Endothelial cell (in vitro differentiated cells): ENCODE measurements at regions not wholly inside any gene's neighbourhood (a gene's known extent, or its start where the extent isn't known, plus 50 kb on each side); places are given as distances from the start of the nearest gene placed in this dataset.

Source experiments
- DNase-seq: peaks from one replicate; pipeline ENCODE4 v3.0.0; 2021; ENCODE audit warnings: low spot score
- H3K27ac Mint-ChIP-seq: one replicate; pipeline ENCODE4 v1.8.0; 2021; ENCODE audit warnings: mixed read lengths, inconsistent platforms; ENCODE audit not compliant: unreplicated experiment
- H3K27me3 Mint-ChIP-seq: one replicate; pipeline ENCODE4 v1.8.0; 2021; ENCODE audit warnings: mild to moderate bottlenecking, moderate library complexity, mixed read lengths, inconsistent platforms; ENCODE audit not compliant: unreplicated experiment
- H3K36me3 Mint-ChIP-seq: one replicate; pipeline ENCODE4 v1.8.0; 2021; ENCODE audit warnings: mild to moderate bottlenecking, low read depth, mixed read lengths, inconsistent platforms; ENCODE audit not compliant: unreplicated experiment
- H3K4me1 Mint-ChIP-seq: one replicate; pipeline ENCODE4 v1.8.0; 2021; ENCODE audit warnings: mild to moderate bottlenecking, mixed read lengths, inconsistent platforms; ENCODE audit not compliant: unreplicated experiment
- H3K4me3 Mint-ChIP-seq: one replicate; pipeline ENCODE4 v1.8.0; 2021; ENCODE audit warnings: mild to moderate bottlenecking, mixed read lengths, inconsistent platforms; ENCODE audit not compliant: unreplicated experiment
- H3K9me3 Mint-ChIP-seq: one replicate; pipeline ENCODE4 v1.8.0; 2021; ENCODE audit warnings: mixed read lengths, inconsistent platforms; ENCODE audit not compliant: unreplicated experiment
- TF ChIP-seq, protein P1 (sequence below): fragments of 200-600 bp; sonication (generic); IDR thresholded peaks from one replicate; pipeline ENCODE4 v1.5.0; 2021; ENCODE audit warnings: antibody characterized with exemption; ENCODE audit not compliant: unreplicated experiment

- H3K27me3 Mint-ChIP-seq: peaks cover 2% of the 10 kb centered on the region
- no peaks in the 10 kb centered on the region for H3K9me3 Mint-ChIP-seq
- H3K4me1 Mint-ChIP-seq: no peaks in the 10 kb centered on the region
- TF ChIP-seq, protein P1, sequence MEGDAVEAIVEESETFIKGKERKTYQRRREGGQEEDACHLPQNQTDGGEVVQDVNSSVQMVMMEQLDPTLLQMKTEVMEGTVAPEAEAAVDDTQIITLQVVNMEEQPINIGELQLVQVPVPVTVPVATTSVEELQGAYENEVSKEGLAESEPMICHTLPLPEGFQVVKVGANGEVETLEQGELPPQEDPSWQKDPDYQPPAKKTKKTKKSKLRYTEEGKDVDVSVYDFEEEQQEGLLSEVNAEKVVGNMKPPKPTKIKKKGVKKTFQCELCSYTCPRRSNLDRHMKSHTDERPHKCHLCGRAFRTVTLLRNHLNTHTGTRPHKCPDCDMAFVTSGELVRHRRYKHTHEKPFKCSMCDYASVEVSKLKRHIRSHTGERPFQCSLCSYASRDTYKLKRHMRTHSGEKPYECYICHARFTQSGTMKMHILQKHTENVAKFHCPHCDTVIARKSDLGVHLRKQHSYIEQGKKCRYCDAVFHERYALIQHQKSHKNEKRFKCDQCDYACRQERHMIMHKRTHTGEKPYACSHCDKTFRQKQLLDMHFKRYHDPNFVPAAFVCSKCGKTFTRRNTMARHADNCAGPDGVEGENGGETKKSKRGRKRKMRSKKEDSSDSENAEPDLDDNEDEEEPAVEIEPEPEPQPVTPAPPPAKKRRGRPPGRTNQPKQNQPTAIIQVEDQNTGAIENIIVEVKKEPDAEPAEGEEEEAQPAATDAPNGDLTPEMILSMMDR: no peak
- no peaks in the 10 kb centered on the region for H3K36me3 Mint-ChIP-seq
- H3K4me3 Mint-ChIP-seq: no peak overlapping the region
- DNase-seq: no peak
- H3K27ac Mint-ChIP-seq: no peak overlapping the region
These were observed 793.0 kb upstream of the ACVR2A start for GRCh38 chr2:147051814-147052213.

DNA sequence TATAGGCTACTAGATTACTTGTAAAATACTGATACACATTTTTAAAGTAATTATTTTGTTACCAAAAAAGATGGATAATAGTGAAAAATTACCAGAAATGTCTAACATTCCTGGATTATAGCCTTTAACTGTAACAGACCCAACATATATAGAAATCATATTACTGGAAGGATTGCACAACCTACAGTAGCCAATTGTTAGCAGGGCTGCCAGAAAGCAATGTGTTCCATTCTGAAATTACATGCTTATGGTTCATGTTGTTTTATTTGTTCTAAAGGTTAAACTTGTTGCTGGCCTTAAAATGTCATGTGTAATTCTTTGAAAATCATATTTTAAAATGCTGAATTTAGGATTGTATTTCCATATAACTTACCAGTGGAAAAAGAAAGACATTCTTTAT is 793.6 kb upstream of the ACVR2A start:
- no peak overlapping the region for H3K27ac Mint-ChIP-seq
- TF ChIP-seq, protein P1: no peak
- H3K27me3 Mint-ChIP-seq: peaks cover 2% of the 10 kb centered on the region
- H3K4me1 Mint-ChIP-seq: no peaks in the 10 kb centered on the region
- H3K4me3 Mint-ChIP-seq: no peak overlapping the region
- no peaks in the 10 kb centered on the region for H3K36me3 Mint-ChIP-seq
- no peaks in the 10 kb centered on the region for H3K9me3 Mint-ChIP-seq
- DNase-seq: no peak

DNA sequence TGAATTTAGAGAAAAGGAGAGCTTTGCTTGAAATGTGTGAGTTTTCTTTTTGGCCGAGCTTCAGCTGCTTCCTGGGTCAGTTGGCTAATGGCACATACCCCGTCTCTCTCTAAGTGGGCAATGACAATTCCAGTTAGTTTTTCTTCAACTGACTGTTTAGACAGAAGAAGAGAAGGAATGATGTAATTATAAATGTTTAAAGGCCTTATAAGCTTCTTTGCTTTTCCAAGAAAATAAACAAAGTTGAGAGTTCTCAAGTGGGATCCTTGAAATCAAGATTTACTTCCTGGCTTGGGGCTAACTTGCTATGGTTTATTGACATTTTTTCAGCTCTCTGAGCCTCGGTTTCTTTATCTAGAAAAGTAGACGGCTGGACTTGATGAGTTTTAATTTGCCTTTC is 794.9 kb upstream of the ACVR2A start:
- Mint-ChIP-seq H3K36me3 (no peaks in the 10 kb centered on the region), H3K27ac (no peak overlapping the region), H3K27me3 (peaks cover 2% of the 10 kb centered on the region), H3K4me3 (no peak overlapping the region), H3K9me3 (no peaks in the 10 kb centered on the region), H3K4me1 (peaks cover 3% of the 10 kb centered on the region)
- TF ChIP-seq, protein P1: no peak
- DNase-seq: no peak

DNA sequence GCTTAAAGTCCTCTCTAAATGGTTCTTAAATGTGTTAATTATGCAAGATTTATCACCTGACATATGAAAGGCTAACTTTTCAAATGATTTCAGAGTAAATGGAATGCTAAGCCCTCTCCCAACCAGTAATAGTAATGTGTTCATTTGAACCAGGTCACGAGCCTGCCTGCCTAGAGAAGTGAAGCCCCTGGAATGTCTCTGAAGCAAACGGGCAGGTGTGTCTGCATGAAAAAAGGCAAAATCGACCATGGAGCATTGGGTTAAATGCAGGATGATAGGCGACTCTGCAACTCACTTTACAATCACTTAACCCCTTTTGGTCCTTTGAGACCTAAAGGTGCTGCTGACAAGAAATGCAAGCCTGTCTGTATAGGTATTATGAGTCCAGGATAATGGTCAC is 798.4 kb upstream of the ACVR2A start:
- H3K9me3 Mint-ChIP-seq: no peaks in the 10 kb centered on the region
- no peaks in the 10 kb centered on the region for H3K36me3 Mint-ChIP-seq
- H3K27ac Mint-ChIP-seq: no peak overlapping the region
- DNase-seq: no peak
- H3K4me3 Mint-ChIP-seq: no peak overlapping the region
- peaks cover 2% of the 10 kb centered on the region for H3K27me3 Mint-ChIP-seq
- peaks cover 8% of the 10 kb centered on the region for H3K4me1 Mint-ChIP-seq
- TF ChIP-seq, protein P1: no peak

DNA sequence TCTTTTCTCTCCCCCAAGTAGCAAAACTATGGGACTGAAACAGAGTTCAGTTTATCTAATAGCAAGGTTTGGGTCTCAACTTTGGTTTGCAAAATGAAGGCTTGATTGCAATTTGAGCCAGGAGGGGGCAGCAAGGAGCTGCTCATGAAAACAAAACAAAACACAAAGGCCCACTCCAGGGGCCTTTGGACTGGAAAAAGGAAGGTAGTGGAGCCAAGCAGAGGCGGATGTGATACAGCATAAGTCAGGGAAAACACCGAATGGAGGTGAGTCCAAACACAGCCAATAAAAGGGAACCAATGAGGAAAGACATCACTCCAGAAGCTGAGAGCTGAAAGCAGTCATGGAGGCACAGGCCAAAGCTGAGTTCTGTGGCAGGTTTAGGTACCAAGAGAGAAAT is 799.7 kb upstream of the ACVR2A start:
- Mint-ChIP-seq H3K4me3 (no peak overlapping the region), H3K27ac (peak overlapping the region; percentile 49), H3K4me1 (peaks cover 8% of the 10 kb centered on the region), H3K9me3 (no peaks in the 10 kb centered on the region), H3K36me3 (no peaks in the 10 kb centered on the region), H3K27me3 (peaks cover 2% of the 10 kb centered on the region)
- DNase-seq: peak; percentile 71
- TF ChIP-seq, protein P1: peak; percentile 79
